ENCODE measurements at regions not wholly inside any gene's neighbourhood (a gene's known extent, or its start where the extent isn't known, plus 50 kb on each side); places are given as distances from the start of the nearest gene placed in this dataset.

- TF ChIP-seq TFAP4 (IDR thresholded peaks at IDR 0.05; ENCODE audit: borderline replicate concordance, low read depth) (no peak), ZNF530 (CRISPR knock-in tag; IDR thresholded peaks at IDR 0.05; ENCODE audit: low read depth) (no peak), ESRRA (CRISPR knock-in tag; IDR thresholded peaks at IDR 0.05; ENCODE audit: low read depth) (no peak), POLR2AphosphoS2 (IDR thresholded peaks at IDR 0.05; ENCODE audit: low read depth, low read length) (no peak), TAF1 (CRISPR knock-in tag; IDR thresholded peaks at IDR 0.05) (no peak), NFE2 (CRISPR knock-in tag; IDR thresholded peaks at IDR 0.05) (no peak), TBL1XR1 (IDR thresholded peaks at IDR 0.05; ENCODE audit: borderline replicate concordance, low read length, partially characterized antibody) (no peak), ZNF557 (CRISPR knock-in tag; IDR thresholded peaks at IDR 0.05) (no peak), MAX (IDR thresholded peaks at IDR 0.05) (no peak)
- TF ChIP-seq, protein P1, sequence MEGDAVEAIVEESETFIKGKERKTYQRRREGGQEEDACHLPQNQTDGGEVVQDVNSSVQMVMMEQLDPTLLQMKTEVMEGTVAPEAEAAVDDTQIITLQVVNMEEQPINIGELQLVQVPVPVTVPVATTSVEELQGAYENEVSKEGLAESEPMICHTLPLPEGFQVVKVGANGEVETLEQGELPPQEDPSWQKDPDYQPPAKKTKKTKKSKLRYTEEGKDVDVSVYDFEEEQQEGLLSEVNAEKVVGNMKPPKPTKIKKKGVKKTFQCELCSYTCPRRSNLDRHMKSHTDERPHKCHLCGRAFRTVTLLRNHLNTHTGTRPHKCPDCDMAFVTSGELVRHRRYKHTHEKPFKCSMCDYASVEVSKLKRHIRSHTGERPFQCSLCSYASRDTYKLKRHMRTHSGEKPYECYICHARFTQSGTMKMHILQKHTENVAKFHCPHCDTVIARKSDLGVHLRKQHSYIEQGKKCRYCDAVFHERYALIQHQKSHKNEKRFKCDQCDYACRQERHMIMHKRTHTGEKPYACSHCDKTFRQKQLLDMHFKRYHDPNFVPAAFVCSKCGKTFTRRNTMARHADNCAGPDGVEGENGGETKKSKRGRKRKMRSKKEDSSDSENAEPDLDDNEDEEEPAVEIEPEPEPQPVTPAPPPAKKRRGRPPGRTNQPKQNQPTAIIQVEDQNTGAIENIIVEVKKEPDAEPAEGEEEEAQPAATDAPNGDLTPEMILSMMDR (CRISPR knock-in tag; IDR thresholded peaks at IDR 0.05), result no peak
Measured at GRCh38 chr6:95837890-95838289, 177.9 kb upstream of the FUT9 start.

All from HepG2 (cell line).